ENCODE measurements at regions not wholly inside any gene's neighbourhood (a gene's known extent, or its start where the extent isn't known, plus 50 kb on each side); places are given as distances from the start of the nearest gene placed in this dataset.

DNA sequence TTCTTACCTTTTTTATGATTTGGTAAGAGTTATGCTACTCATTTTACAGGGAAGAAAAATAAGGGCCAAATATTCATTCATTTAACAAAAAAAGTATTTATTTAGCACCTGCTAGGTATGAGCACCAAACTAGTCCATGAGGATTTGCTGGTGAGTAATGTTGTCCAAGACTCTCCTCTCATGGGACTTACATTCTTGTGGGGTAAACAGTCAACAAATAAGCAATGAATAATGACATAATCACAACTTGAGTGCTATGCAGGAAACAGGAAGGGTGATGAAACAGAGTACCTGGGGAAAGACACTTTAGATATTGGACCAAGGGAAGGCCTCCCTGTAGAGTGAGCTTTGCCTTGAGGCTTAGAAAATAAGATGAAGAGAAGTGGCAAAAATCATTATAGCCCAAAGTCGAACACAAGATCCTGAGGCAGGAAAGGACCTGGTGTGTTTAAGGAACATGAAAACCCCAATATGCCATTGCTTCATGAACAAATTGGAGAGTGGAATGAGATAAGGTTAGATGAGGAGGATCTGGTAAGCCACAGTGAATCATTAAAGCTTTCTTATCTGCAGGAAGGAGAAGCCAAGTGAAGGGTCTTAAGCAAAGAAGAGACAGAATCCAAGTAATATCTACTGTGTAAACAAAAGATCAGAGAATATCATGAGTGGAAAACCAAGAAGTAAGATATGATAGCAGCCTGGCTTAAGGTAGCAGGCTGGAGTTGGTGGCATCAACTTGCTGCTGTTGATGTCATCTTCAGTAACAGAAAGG lies 294.5 kb upstream of the NBEA start:
- intact Hi-C loops (cut with DNase I) = no loop called here
- H3K27ac ChIP-seq = no peak overlapping the region
- H3K27me3 ChIP-seq = no peaks in the 10 kb centered on the region
- TF ChIP-seq CTCF (IDR thresholded peaks at IDR 0.05) (no peak), POLR2A (IDR thresholded peaks at IDR 0.05) (no peak)
- H3K9me3 ChIP-seq (replicated peaks in 1 of 3) = no peaks in the 10 kb centered on the region
- 89 to 96% (median 93%) methylated on average over 1 of the region's 1 CpG for WGBS, 4 donors
- no peaks in the 10 kb centered on the region for H3K4me1 ChIP-seq (replicated peaks in 1 of 2)
- no peaks in the 10 kb centered on the region for H3K36me3 ChIP-seq (replicated peaks in 1 of 2)
- no peak for DNase-seq
- no peak overlapping the region for H3K4me3 ChIP-seq

GRCh38 chr13:34654203-34654602 lies 287.9 kb upstream of the NBEA start:
- TF ChIP-seq CTCF (IDR thresholded peaks at IDR 0.05) = no peak
- Histone ChIP-seq H3K36me3 (replicated peaks in 1 of 2) (no peaks in the 10 kb centered on the region), H3K27ac (no peak overlapping the region), H3K4me3 (no peak overlapping the region), H3K27me3 (no peaks in the 10 kb centered on the region), H3K4me1 (replicated peaks in 1 of 2) (no peaks in the 10 kb centered on the region), H3K9me3 (replicated peaks in 1 of 3) (no peaks in the 10 kb centered on the region)
- 55 to 70% (median 65%) methylated on average over 1 of the region's 1 CpG for WGBS, 4 donors
- no peak for DNase-seq
- intact Hi-C loops (cut with DNase I) = no loop called here

- H3K36me3 ChIP-seq (replicated peaks in 1 of 2) = no peaks in the 10 kb centered on the region
- no peak overlapping the region for H3K4me3 ChIP-seq
- 39 to 53% (median 46%) methylated on average over 6 of the region's 6 CpGs for WGBS, 4 donors
- TF ChIP-seq POLR2A (IDR thresholded peaks at IDR 0.05) (no peak), CTCF (IDR thresholded peaks at IDR 0.05) (no peak)
- no peak overlapping the region for H3K27ac ChIP-seq
- DNase-seq = no peak
- intact Hi-C loops (cut with DNase I) = no loop called here
- H3K9me3 ChIP-seq (replicated peaks in 1 of 3) = no peaks in the 10 kb centered on the region
- H3K4me1 ChIP-seq (replicated peaks in 1 of 2) = no peaks in the 10 kb centered on the region
- no peaks in the 10 kb centered on the region for H3K27me3 ChIP-seq
These were observed 287.4 kb upstream of the NBEA start for GRCh38 chr13:34654647-34655046.

DNA sequence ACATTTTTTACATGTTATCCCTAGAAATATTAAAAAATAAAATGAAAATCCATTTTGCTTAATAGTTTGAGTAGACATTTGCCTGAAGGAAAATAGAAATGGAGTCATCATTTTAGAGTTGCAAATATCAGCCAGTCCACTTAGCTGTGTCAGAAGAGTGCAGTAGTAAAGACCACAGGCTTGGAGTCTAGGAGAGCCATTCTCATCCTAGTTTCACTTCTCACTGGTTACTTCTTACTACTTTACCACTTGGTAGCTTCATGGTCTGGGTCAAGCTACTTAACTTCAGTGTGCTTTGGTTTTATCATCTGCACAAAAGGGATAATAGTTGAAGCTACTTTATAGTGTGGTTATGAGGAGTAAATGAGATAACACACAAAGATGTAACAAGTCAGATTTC lies 286.5 kb upstream of the NBEA start:
- no peaks in the 10 kb centered on the region for H3K4me1 ChIP-seq (replicated peaks in 1 of 2)
- TF ChIP-seq CTCF (IDR thresholded peaks at IDR 0.05) (no peak), POLR2A (IDR thresholded peaks at IDR 0.05) (no peak)
- intact Hi-C loops (cut with DNase I) = no loop called here
- H3K9me3 ChIP-seq (replicated peaks in 1 of 3) = no peaks in the 10 kb centered on the region
- H3K27ac ChIP-seq = no peak overlapping the region
- DNase-seq = no peak
- H3K4me3 ChIP-seq = no peak overlapping the region
- no peaks in the 10 kb centered on the region for H3K36me3 ChIP-seq (replicated peaks in 1 of 2)
- H3K27me3 ChIP-seq = no peaks in the 10 kb centered on the region
